Transverse colon (tissue), 4 donors: ENCODE measurements at regions not wholly inside any gene's neighbourhood (a gene's known extent, or its start where the extent isn't known, plus 50 kb on each side); places are given as distances from the start of the nearest gene placed in this dataset.
"Not testable (repeated sequence)": the region's sequence is repeated elsewhere in the genome, so short reads cannot be mapped to it uniquely, and the experiment has no call there.

ENCODE experiments used
- DNase-seq: peaks from one replicate; pipeline ENCODE4 v3.0.0-alpha.2; 2019
- H3K27ac ChIP-seq, 4 donors: fragments of 200-600 bp; sonication (generic); 2 replicates each; pipeline ENCODE4 v1.5.1; 2016 to 2018; ENCODE audit warnings: inconsistent platforms in 4 of 4
- H3K27me3 ChIP-seq: fragments of 200-600 bp; sonication (generic); 2 replicates; pipeline ENCODE4 v1.5.1; 2017; ENCODE audit warnings: inconsistent platforms
- H3K36me3 ChIP-seq, 4 donors: fragments of 200-600 bp; sonication (generic); 2 replicates each; pipeline ENCODE4 v1.5.1; 2017 to 2019; ENCODE audit warnings: inconsistent platforms in 4 of 4
- H3K4me1 ChIP-seq, 4 donors: fragments of 200-600 bp; sonication (generic); 2 replicates each; pipeline ENCODE4 v1.5.1; 2017 to 2020; ENCODE audit warnings: inconsistent platforms in 4 of 4
- H3K4me3 ChIP-seq, 4 donors: fragments of 200-600 bp; sonication (generic); 1 replicate in 1 of 4; 2 replicates in 3 of 4; pipeline versions ENCODE4 v1.5.1 to v1.6.1; 2017 to 2019; ENCODE audit warnings: inconsistent platforms in 4 of 4
- H3K9me3 ChIP-seq, 2 donors: fragments of 200-600 bp; sonication (generic); 2 replicates each; pipeline ENCODE4 v1.5.1; 2017 to 2019; ENCODE audit warnings: inconsistent platforms in 2 of 2
- EP300 ChIP-seq: sonication (generic); formaldehyde crosslinking; IDR thresholded peaks from one replicate; pipeline ENCODE4 v1.6.1; 2017; ENCODE audit warnings: antibody characterized with exemption, low read depth
- POLR2A ChIP-seq: fragments of 450-650 bp; IDR thresholded peaks from one replicate; pipeline ENCODE4 v1.6.1; 2016; ENCODE audit warnings: antibody characterized with exemption, mild to moderate bottlenecking, moderate library complexity
- POLR2AphosphoS5 ChIP-seq, 3 donors: sonication (generic); formaldehyde crosslinking; IDR thresholded peaks; one replicate each; pipeline ENCODE4 v1.6.1; 2016; ENCODE audit warnings: antibody characterized with exemption in 3 of 3
- WGBS, 2 donors: methylation state at CpG; one replicate each; pipeline ENCODE4 v1.1.5; 2018; ENCODE audit warnings: low coverage in 1 of 2; 5-methylcytosine and 5-hydroxymethylcytosine counted together
- in situ Hi-C, 4 donors: fragments of 200-750 bp; cut with MboI; loops; one replicate each; pipeline versions ENCODE4 v1.15.0 to v1.15.1; 2017; ENCODE audit warnings: low sequenced_read_pairs in 3 of 4, low pct_ligation_motif_present in 1 of 4, low pct_unique_long_range_greater_than_20kb in 1 of 4
- intact Hi-C: fragments of 100-400 bp; cut with DNase I; formaldehyde crosslinking; loops from one replicate; pipeline ENCODE4 v1.15.1; 2023; ENCODE audit warnings: low total_unique reads
- TF ChIP-seq, protein P1 (sequence below), 5 experiments: fragments of 200-600 bp in 3 of 5; fragments of 450-650 bp in 2 of 5; sonication (generic) in 3 of 5; IDR thresholded peaks; 1 replicate in 2 of 5; 2 replicates in 3 of 5; pipeline ENCODE4 v1.5.1; 2016 to 2017; ENCODE audit warnings: antibody characterized with exemption in 5 of 5, inconsistent platforms in 3 of 5, mild to moderate bottlenecking in 2 of 5, moderate library complexity in 1 of 5

DNA sequence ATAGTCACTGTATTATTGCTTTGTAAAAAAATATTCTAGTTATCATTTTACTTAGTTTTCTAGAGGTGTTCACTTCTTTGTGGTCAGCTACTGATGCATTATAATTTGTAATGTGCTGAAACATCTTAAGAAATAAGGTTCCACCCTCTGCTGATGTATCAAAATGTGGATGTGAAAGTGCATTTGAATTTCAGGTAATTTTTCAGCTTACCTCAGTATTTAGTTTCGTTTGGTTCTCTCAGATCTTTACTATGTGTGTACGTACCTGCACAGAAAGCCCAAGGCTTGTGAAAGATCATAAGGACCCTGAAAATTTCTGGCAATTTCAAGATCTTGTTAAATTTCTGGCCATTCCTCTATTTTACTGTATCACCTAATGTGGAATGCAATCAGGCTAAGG lies 542.3 kb upstream of the TPK1 start:
- H3K27ac ChIP-seq: no peak overlapping the region
- H3K36me3 ChIP-seq: no peaks in the 10 kb centered on the region
- H3K27me3 ChIP-seq: no peaks in the 10 kb centered on the region
- H3K4me1 ChIP-seq: no peaks in the 10 kb centered on the region
- intact Hi-C loops: no loop called here
- TF ChIP-seq, protein P1, sequence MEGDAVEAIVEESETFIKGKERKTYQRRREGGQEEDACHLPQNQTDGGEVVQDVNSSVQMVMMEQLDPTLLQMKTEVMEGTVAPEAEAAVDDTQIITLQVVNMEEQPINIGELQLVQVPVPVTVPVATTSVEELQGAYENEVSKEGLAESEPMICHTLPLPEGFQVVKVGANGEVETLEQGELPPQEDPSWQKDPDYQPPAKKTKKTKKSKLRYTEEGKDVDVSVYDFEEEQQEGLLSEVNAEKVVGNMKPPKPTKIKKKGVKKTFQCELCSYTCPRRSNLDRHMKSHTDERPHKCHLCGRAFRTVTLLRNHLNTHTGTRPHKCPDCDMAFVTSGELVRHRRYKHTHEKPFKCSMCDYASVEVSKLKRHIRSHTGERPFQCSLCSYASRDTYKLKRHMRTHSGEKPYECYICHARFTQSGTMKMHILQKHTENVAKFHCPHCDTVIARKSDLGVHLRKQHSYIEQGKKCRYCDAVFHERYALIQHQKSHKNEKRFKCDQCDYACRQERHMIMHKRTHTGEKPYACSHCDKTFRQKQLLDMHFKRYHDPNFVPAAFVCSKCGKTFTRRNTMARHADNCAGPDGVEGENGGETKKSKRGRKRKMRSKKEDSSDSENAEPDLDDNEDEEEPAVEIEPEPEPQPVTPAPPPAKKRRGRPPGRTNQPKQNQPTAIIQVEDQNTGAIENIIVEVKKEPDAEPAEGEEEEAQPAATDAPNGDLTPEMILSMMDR (IDR thresholded peaks at IDR 0.05): no peak
- no peak for TF ChIP-seq POLR2A
- no peak for TF ChIP-seq POLR2AphosphoS5 (IDR thresholded peaks at IDR 0.05)
- TF ChIP-seq EP300: no peak
- peaks cover 0 to 4% of the 10 kb centered on the region in 2 donors for H3K9me3 ChIP-seq
- 42 to 57% methylated on average over 2 of the region's 2 CpGs for WGBS, 2 donors
- in situ Hi-C loops: no loop called here
- no peak overlapping the region for H3K4me3 ChIP-seq
- DNase-seq: no peak

DNA sequence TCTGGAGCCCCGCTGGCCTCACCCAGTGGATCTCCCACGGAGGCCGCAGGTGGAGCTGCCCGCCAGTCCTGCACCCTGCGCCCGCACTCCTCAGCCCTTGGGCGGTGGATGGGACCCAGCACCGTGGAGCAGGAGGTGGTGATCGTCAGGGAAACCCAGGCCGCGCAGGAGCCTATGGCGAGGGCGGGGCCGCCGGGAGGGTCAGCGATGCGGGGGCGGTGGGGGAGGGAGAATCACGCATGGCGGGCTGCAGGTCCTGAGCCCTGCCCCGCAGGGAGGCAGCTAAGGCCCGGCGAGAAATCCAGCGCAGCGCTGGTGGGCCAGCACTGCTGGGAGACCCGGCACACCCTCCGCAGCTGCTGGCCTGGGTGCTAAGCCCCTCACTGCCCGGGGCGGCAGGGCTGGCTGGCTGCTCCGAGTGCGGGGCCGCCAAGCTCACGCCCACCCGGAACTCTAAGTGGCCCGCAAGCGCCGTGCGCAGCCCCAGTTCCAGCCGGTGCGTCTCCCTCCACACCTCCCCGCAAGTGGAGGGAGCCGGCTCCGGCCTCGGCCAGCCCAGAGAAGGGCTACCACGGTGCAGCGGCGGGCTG lies 524.8 kb upstream of the TPK1 start:
- Histone ChIP-seq H3K9me3 (no peaks in the 10 kb centered on the region), H3K27ac (no peak overlapping the region), H3K27me3 (no peaks in the 10 kb centered on the region), H3K36me3 (no peaks in the 10 kb centered on the region), H3K4me3 (no peak overlapping the region), H3K4me1 (no peaks in the 10 kb centered on the region)
- TF ChIP-seq EP300 (no peak), POLR2AphosphoS5 (IDR thresholded peaks at IDR 0.05) (no peak), POLR2A (no peak)
- TF ChIP-seq, protein P1 (IDR thresholded peaks at IDR 0.05): no peak
- in situ Hi-C loops (no loop called here), intact Hi-C loops (no loop called here)
- WGBS, 2 donors: 94% methylated on average over 15 of the region's 47 CpGs; no CpG with 5 or more reads in 1 of the 2 donors
- no peak for DNase-seq

DNA sequence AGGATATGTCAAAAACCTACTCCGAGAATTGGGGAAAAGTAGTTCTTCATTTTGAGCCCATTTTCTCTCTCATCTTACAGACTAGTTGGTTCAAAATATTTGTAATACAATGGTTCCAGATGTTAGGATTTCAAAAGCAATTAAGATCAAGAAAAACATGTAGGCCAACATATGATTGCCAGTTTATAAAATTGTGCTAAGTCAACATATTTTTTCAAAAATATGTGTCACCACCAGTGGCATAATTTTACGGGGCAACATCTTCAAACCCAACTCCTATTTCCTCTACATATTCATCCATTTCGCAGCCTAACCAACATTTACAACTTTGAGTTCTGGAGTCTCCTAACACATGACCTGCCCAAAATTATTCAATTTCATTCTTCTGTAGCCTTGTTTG lies 514.5 kb upstream of the TPK1 start:
- Histone ChIP-seq H3K9me3 (peaks cover 0 to 4% of the 10 kb centered on the region in 2 donors), H3K4me1 (no peaks in the 10 kb centered on the region), H3K27me3 (no peaks in the 10 kb centered on the region), H3K27ac (no peak overlapping the region), H3K4me3 (no peak overlapping the region), H3K36me3 (no peaks in the 10 kb centered on the region)
- intact Hi-C loops: no loop called here
- in situ Hi-C loops: no loop called here
- 86 to 92% methylated on average over 3 of the region's 3 CpGs for WGBS, 2 donors
- TF ChIP-seq POLR2AphosphoS5 (IDR thresholded peaks at IDR 0.05) (no peak), EP300 (no peak), POLR2A (no peak)
- TF ChIP-seq, protein P1 (IDR thresholded peaks at IDR 0.05): no peak
- DNase-seq: no peak

DNA sequence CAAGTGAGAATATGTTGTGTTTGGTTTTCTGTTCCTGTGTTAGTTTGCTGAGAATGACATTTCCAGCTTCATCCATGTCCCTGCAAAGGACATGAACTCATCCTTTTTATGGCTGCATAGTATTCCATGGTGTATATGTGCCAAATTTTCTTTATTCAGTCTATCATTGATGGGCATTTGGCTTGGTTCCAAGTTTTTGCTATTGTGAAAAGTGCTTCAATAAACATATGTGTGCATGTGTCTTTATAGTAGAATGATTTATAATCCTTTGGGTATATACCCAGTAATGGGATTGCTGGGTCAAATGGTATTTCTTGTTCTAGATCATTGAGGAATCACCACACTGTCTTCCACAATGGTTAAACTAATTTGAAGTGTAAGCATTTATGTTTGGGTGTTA lies 513.6 kb upstream of the TPK1 start:
- intact Hi-C loops: not testable (repeated sequence)

DNA sequence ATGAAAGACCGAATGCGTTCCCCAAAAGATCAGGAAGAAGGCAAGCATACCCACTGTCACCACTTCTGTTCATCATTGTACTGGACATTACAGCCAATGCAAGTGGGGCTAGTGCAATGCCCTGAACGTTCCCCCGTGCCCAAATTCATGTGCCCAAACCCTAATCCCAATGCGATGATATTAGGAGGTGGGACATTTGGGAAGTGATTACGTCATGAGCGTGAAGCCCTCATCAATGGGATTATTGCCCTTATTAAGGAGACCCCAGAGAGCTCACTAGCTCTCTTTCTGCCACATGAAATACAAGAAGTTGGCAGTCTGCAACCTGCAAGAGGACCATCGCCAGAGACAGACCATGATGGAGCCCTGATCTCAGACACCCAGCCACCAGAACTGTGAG lies 511.4 kb upstream of the TPK1 start:
- intact Hi-C loops (no loop called here), in situ Hi-C loops (no loop called here)
- H3K27ac ChIP-seq: no peak overlapping the region
- no peaks in the 10 kb centered on the region for H3K27me3 ChIP-seq
- 70 to 91% methylated on average over 4 to 8 of the region's 8 CpGs for WGBS, 2 donors
- H3K4me3 ChIP-seq: no peak overlapping the region
- TF ChIP-seq POLR2A (no peak), EP300 (no peak), POLR2AphosphoS5 (IDR thresholded peaks at IDR 0.05) (no peak)
- TF ChIP-seq, protein P1 (IDR thresholded peaks at IDR 0.05): no peak
- H3K9me3 ChIP-seq: peaks cover 0 to 4% of the 10 kb centered on the region in 2 donors
- H3K36me3 ChIP-seq: no peaks in the 10 kb centered on the region
- H3K4me1 ChIP-seq: no peaks in the 10 kb centered on the region
- DNase-seq: no peak

More for the DNA sequence above, 513.6 kb upstream of the TPK1 start:
- H3K9me3 ChIP-seq, in situ Hi-C loops, H3K27ac ChIP-seq, H3K36me3 ChIP-seq, H3K4me1 ChIP-seq, H3K27me3 ChIP-seq, H3K4me3 ChIP-seq, DNase-seq: not testable (repeated sequence)
